CD4-positive, alpha-beta T cell treated with Interleukin-4 for 4 hours (primary cell): ENCODE measurements at regions not wholly inside any gene's neighbourhood (a gene's known extent, or its start where the extent isn't known, plus 50 kb on each side); places are given as distances from the start of the nearest gene placed in this dataset.

Experiments
- DNase-seq: peaks from one replicate; pipeline ENCODE4 v3.0.0-alpha.2; 2020

DNA sequence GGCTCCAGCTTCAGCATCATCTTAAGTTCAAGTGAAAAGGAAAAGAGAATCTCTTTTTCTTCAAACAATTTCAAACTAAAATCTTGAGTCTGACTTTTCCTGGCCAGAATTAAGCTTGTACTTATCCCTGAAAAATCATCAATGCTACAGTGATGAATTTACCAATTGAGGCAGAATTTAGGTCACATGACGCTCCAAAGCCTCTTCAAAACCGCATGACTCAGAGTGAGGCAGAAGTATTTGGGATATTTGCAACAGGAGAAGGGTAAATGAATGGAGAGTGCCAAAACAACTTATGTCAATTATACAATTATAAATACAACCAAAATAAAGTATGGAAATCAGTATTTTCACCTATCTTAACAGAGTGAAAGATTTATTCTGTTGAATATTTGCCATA, 515.5 kb downstream of the COL12A1 start:
- no peak for DNase-seq

DNA sequence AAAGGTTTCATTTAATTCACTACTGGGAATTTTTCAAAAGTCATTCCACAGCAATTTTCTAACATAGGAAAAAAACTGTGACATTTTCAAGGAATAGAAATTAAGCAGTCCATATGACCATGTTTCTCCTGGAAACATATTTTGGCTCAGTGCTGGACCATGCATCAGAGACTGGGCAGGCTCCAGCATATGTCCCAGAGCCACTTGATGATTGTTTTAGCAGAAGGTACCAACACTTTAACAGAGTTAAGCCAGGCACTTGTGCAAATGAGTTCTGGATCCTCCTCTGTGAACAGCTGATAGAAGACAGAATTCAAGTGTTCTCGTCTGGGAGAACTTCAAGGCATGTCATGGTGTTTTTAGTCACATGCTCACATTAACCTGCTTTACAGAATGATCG, 516.3 kb downstream of the COL12A1 start:
- DNase-seq, result no peak

- DNase-seq, result no peak
Observed at GRCh38 chr6:74677463-74677862, 528.4 kb downstream of the COL12A1 start.

GRCh38 chr6:74676906-74677305, 528.9 kb downstream of the COL12A1 start:
- no peak for DNase-seq

DNA sequence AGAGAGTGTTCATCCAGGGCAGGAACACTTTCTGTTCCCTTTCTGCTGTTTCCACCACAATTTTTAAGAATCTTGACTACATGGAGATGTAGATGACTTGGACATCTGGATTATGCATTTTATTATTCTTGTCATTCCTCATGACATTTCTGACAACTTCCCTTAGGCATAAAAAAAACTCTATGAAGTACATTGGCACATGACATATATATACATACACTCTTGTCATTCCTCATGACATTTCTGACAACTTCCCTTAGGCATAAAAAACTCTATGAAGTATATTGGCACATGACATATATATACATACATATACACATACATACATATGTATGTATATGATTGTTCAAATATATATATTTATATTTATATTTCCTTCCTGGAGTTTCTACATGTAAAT, 531.5 kb downstream of the COL12A1 start:
- DNase-seq, result no peak

GRCh38 chr6:74671558-74672025, 534.3 kb downstream of the COL12A1 start:
- no peak for DNase-seq

- no peak for DNase-seq
Observed at GRCh38 chr6:74658391-74658790, 547.5 kb downstream of the COL12A1 start.

GRCh38 chr6:74657931-74658330, 547.9 kb downstream of the COL12A1 start:
- DNase-seq, result no peak

- DNase-seq, result no peak
Observed at GRCh38 chr6:74657011-74657410, 548.8 kb downstream of the COL12A1 start.

DNA sequence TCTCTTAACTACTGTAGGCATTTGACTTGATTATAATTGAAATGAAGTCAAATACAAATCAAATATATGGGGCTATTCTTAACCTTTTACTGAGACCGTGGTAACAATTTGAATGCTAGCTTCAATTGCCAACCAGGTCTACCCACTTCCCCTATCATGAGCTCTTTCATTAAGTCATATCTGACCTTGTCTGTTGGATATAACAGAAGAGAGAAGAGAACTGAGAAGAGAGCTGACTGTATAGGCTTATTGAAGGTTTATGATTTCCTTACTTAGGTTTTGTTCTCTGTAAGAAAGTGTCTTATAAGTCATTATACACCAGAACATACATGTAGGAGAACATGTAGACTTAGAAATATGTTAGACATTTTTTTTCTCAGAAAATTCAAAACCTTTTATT, 549.4 kb downstream of the COL12A1 start:
- no peak for DNase-seq

GRCh38 chr6:74654296-74654695, 551.6 kb downstream of the COL12A1 start:
- DNase-seq, result no peak

DNA sequence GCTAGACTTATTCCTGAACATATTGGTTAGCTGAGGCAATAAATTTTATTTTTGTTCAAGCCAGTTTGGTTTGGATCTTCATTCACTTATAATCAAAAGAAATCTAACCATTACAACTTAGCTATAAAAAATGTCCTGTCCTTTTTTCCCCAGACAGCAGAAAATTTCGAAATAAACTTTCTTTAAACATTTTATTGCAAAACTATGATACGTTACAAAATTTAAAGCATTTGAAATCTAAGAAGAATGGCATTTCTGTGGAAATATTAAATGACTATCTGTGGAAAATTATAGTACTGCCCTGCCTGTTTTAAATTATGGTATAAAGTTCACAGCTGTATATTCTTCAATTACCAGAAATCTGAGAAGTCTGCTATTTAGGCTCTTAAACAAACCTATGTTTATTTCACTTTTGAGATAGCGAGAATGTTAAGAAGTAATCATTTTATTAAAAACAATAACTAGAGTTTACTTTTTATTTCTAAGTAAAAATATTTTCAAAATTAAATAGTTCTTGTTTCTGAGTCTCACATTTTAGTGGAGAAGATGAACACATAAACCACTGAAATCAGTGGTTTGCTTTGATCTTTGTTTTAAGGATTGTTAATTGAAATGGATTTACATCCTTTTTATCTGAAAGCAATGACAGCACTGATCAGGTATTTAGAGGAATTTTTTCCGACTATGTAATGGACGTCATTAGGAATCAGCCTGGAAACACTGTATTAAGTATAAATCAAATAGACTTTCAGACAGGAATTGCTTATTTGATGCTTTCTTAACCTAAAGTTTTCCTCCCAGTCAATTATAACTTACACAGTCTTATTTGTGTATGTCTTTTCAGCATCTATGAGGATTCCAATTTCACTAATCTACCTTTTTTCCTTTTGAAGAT, 553.7 kb downstream of the COL12A1 start:
- no peak for DNase-seq

DNA sequence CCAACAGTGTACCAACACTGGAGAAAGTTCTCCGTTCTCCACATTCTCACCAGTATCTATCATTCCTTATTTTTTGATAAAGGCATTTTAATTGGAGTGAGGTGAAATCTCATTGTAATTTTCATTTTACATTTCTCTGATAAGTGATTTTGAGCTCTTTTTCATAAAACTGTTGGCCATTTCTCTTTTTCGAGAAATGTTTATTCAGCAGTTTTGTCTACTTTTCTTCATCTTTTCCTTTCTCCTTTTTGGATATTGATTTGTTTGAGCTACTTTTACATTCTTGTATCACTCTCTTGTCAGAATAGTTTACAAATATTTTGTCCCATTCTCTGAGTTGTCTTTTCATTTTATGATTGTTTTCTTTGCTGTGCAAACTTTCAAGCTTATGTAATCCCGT, 555.2 kb downstream of the COL12A1 start:
- no peak for DNase-seq

- DNase-seq, result no peak
Observed at GRCh38 chr6:74646461-74646860, 559.4 kb downstream of the COL12A1 start.

DNA sequence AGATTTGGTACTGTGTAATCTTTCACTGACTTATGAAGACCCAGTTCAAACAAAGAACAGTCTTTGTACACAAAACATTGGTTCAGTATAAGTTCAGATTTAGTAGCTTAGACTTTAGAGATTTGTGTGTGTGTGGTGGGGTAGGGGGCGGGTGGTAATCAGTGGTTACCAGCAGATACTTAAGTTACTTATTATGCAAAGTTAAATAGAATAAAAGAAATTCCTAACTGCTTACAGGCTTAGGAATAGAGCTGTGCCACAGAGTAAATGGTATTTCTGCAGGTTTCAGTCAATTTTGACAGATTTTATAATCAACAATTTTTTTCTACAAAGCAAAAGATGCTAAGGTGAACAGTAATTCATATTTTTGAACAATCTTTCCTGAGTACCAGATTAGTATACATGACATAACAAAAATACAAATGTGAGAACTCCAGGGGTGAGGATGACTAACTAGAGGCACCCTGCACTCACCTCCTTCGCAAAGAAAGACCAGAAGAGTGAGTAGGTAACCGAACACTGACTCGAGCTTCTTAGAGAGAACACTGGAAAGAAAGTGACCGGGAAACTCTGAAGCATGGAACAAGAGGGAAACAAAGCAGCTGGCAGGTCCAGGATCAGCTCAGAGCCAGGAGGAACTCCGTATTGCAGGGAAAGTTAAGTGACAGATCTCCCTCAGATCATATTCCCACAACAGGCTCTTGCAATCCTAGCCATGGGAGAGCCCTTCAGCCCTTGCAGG, 560.6 kb downstream of the COL12A1 start:
- DNase-seq, result no peak

- no peak for DNase-seq
Observed at GRCh38 chr6:74642101-74642500, 563.8 kb downstream of the COL12A1 start.

GRCh38 chr6:74638412-74638811, 567.4 kb downstream of the COL12A1 start:
- no peak for DNase-seq

DNA sequence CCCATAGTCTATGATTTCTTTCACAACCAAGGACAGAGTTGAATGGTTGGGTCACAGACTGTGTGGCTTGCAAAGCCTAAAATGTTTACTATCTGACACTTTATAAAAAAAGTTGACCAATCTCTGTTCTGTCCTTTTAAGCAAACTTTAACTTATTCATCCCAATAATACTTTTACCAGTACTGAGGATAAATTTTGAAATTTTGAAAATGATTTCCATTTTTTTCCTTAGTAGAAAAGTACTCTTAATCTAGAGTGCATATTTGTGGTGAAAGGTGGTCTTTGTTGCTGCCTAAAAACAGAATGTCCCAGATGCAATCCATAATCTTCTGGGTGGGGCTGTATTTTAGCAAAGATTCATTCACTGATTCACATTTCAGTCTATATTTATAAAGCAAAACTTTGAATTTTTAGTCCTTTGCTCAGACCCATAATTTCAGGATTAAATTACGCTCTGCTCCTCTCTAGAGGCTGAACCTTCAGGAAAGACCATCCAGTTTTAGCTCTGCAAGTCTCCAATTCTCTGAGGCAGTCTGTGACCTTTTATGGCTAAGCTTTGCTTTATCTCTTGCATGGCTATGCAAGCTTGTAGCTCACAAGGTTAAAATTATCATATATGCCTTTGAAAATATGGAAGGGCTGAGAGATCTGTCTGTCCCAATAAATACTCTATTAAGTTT, 573.5 kb downstream of the COL12A1 start:
- DNase-seq, result no peak

DNA sequence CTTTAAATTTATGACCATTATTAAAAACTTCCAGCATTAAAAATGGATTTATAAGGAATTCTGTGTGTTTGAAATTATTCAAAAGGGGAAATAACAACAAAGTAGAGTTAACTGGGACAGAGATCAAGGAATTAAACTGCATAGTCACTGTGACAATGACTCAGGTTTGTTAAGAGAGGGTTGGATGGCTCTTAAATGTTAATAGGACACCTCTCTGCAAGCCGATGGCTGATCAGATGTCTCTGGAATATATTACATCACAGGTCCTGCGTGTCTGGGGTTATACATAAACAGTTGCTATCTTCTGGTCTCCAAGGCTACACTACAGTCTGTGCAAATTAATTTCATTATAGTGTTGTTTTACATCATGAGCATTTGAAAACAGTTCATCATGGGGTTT, 574.3 kb downstream of the COL12A1 start:
- DNase-seq, result no peak

DNA sequence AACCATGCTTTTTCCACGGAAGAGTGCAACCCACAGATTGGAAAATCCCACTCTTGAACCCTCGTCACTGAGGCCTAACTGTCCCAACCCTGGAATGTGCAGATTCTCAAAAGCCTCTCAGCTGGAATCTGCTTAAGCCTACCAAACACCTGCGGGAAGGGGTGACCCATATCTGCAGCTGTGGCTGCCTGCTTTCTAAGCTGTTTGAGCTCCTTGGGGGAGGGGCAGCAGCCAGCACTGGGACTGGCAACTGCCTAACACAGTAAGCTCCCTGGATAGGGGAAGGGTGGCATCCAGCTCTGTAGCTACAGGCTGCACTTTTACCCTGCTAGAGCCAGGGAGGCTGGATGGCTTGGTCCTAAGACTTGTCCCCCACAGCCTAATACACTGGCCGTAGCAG, 579.6 kb downstream of the COL12A1 start:
- no peak for DNase-seq

GRCh38 chr6:74623027-74623426, 582.8 kb downstream of the COL12A1 start:
- no peak for DNase-seq

- DNase-seq, result no peak
Observed at GRCh38 chr6:74611220-74611619, 594.6 kb downstream of the COL12A1 start.

DNA sequence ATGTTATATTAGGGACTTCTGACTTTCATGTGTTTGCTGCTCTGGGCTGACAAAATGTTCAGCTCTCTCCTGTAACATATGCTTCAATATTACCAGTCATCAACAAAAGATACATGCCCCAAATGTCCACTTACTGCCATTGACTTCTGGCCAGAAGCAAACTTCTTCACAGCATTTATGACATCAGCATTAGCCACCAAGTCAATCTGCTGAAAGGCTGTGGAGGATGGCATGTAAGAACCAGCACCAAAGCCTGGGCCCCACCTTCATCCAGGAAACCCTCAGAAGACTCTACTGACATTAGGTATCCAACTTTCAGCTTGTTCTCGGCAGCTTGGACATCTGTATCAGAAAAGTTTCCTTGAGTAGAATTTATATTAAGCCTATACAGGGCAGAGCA, 595.5 kb downstream of the COL12A1 start:
- DNase-seq, result no peak

DNA sequence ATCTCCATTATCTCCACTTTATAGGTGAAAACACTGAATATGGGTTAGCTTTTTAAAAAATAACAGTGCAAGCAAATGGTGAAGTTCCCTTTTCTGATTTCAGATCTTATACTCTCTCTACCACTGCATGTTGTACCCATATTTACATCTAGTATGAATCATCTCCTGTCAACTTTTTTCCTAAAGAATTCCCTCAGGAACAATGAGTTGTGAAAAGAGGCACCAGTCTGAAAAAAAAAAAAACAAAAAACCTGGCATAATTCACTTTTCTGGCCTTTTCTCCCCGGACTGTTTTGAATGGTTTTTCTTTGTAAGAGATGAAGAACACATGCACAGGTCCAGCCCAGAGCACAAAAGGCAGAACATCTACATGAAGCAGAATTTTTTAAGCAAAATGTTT, 596.0 kb downstream of the COL12A1 start:
- DNase-seq, result no peak
